Neural cell (in vitro differentiated cells): ENCODE measurements at regions not wholly inside any gene's neighbourhood (a gene's known extent, or its start where the extent isn't known, plus 50 kb on each side); places are given as distances from the start of the nearest gene placed in this dataset.

Experiments used
- H2AFZ ChIP-seq: fragments of 200-600, 300-800 bp; sonication (generic), shearing (Covaris generic); 2 replicates; pipeline ENCODE4 v1.6.0; 2014; ENCODE audit warnings: low read depth, mild to moderate bottlenecking, antibody characterized with exemption, low read length, moderate library complexity
- H3F3A ChIP-seq: fragments of 200-600 bp; shearing (Covaris generic); 2 replicates; pipeline ENCODE4 v1.6.1; 2016; ENCODE audit warnings: mild to moderate bottlenecking, moderate library complexity, mixed read lengths, antibody characterized with exemption, low read length; ENCODE audit not compliant: insufficient read depth, poor library complexity, severe bottlenecking
- H3K27ac ChIP-seq: fragments of 200-600, 300-800 bp; sonication (generic), shearing (Covaris generic); 2 replicates; pipeline ENCODE4 v1.5.1; 2014; ENCODE audit warnings: mild to moderate bottlenecking, low read length, moderate library complexity
- H3K27me3 ChIP-seq: fragments of 300-800, 200-600 bp; sonication (generic), shearing (Covaris generic); 2 replicates; pipeline ENCODE4 v1.6.0; 2014; ENCODE audit warnings: mild to moderate bottlenecking, low read depth, low read length, moderate library complexity; ENCODE audit not compliant: insufficient read depth
- H3K36me3 ChIP-seq: fragments of 300-800, 200-600 bp; sonication (generic), shearing (Covaris generic); 2 replicates; pipeline ENCODE4 v1.5.1; 2014; ENCODE audit warnings: mild to moderate bottlenecking, antibody characterized with exemption, low read length, moderate library complexity; ENCODE audit not compliant: insufficient read depth
- H3K4me2 ChIP-seq: fragments of 300-800, 200-600 bp; sonication (generic), shearing (Covaris generic); 2 replicates; pipeline ENCODE4 v1.6.0; 2014; ENCODE audit warnings: mild to moderate bottlenecking, low read length
- H3K4me3 ChIP-seq: fragments of 300-800, 200-600 bp; sonication (generic), shearing (Covaris generic); 2 replicates; pipeline ENCODE4 v1.5.1; 2014; ENCODE audit warnings: mild to moderate bottlenecking, low read length, moderate library complexity
- H3K79me2 ChIP-seq: fragments of 200-600 bp; shearing (Covaris generic); replicated peaks from 2 replicates; pipeline ENCODE4 v1.6.0; 2014; ENCODE audit warnings: mild to moderate bottlenecking, low read length, moderate library complexity; ENCODE audit not compliant: insufficient read depth
- H3K9ac ChIP-seq: fragments of 300-800, 200-600 bp; sonication (generic), shearing (Covaris generic); 2 replicates; pipeline ENCODE4 v1.6.1; 2016; ENCODE audit warnings: mild to moderate bottlenecking, low read length, mixed read lengths
- H3K9me2 ChIP-seq: fragments of 200-600 bp; shearing (Covaris generic); 2 replicates; pipeline ENCODE4 v1.6.1; 2016; ENCODE audit warnings: mild to moderate bottlenecking, low read length, mixed read lengths; ENCODE audit not compliant: insufficient read depth
- H3K9me3 ChIP-seq: fragments of 200-600, 300-800 bp; sonication (generic), shearing (Covaris generic); 2 replicates; pipeline ENCODE4 v1.6.1; 2016; ENCODE audit warnings: mild to moderate bottlenecking, mixed run types, low read length, moderate library complexity, mixed read lengths
- H4K20me1 ChIP-seq: fragments of 200-600 bp; shearing (Covaris generic); 2 replicates; pipeline ENCODE4 v1.6.1; 2016; ENCODE audit warnings: mild to moderate bottlenecking, mixed run types; ENCODE audit not compliant: insufficient read depth
- EP300 ChIP-seq: fragments of 450-650 bp; conservative IDR thresholded peaks from 2 replicates; pipeline ENCODE4 v1.6.1; 2014; ENCODE audit warnings: antibody characterized with exemption, mild to moderate bottlenecking, moderate library complexity; ENCODE audit not compliant: poor library complexity, severe bottlenecking
- EZH2 ChIP-seq: fragments of 200-600, 300-800 bp; shearing (Covaris generic), sonication (generic); IDR thresholded peaks from 2 replicates; pipeline ENCODE4 v1.6.1; 2014; ENCODE audit warnings: antibody characterized with exemption, low read length, borderline replicate concordance, mild to moderate bottlenecking; ENCODE audit not compliant: insufficient read depth, poor library complexity, severe bottlenecking
- MXI1 ChIP-seq: fragments of 450-650 bp; conservative IDR thresholded peaks from 2 replicates; pipeline ENCODE4 v1.6.1; 2014; ENCODE audit warnings: antibody characterized with exemption, mild to moderate bottlenecking; ENCODE audit not compliant: poor library complexity, severe bottlenecking
- POLR2AphosphoS5 ChIP-seq: IDR thresholded peaks from 2 replicates; pipeline ENCODE4 v1.6.1; 2012
- RAD21 ChIP-seq: fragments of 450-650 bp; conservative IDR thresholded peaks from 2 replicates; pipeline ENCODE4 v1.6.1; 2014; ENCODE audit warnings: antibody characterized with exemption, mild to moderate bottlenecking, moderate library complexity
- REST ChIP-seq: IDR thresholded peaks from 2 replicates; pipeline ENCODE4 v1.6.1; 2012; ENCODE audit warnings: borderline replicate concordance
- SMC3 ChIP-seq: fragments of 450-650 bp; conservative IDR thresholded peaks from 2 replicates; pipeline ENCODE4 v1.6.1; 2014; ENCODE audit warnings: antibody characterized with exemption, mild to moderate bottlenecking, moderate library complexity; ENCODE audit not compliant: poor library complexity
- TAF1 ChIP-seq: IDR thresholded peaks from 2 replicates; pipeline ENCODE4 v1.6.1; 2012; ENCODE audit warnings: low read depth
- TF ChIP-seq, protein P1 (sequence below): fragments of 450-650 bp; IDR thresholded peaks from 2 replicates; pipeline ENCODE4 v1.5.1; 2014; ENCODE audit warnings: antibody characterized with exemption, mild to moderate bottlenecking, moderate library complexity; ENCODE audit not compliant: poor library complexity, severe bottlenecking

GRCh38 chrX:8105531-8105930, 65.5 kb downstream of the VCX2 start:
- Histone ChIP-seq H3K79me2 (no peaks in the 10 kb centered on the region), H3K27ac (no peak overlapping the region), H3K9me2 (no peaks in the 10 kb centered on the region)

GRCh38 chrX:8103655-8104054, 67.4 kb downstream of the VCX2 start:
- no peaks in the 10 kb centered on the region for H3K27me3 ChIP-seq
- H2AFZ ChIP-seq: no peak overlapping the region
- no peak overlapping the region for H3K9ac ChIP-seq
- no peak for TF ChIP-seq SMC3
- TF ChIP-seq RAD21: no peak
- no peak for TF ChIP-seq EP300
- TF ChIP-seq REST: no peak
- no peak for TF ChIP-seq MXI1
- TF ChIP-seq POLR2AphosphoS5: no peak
- TF ChIP-seq, protein P1, sequence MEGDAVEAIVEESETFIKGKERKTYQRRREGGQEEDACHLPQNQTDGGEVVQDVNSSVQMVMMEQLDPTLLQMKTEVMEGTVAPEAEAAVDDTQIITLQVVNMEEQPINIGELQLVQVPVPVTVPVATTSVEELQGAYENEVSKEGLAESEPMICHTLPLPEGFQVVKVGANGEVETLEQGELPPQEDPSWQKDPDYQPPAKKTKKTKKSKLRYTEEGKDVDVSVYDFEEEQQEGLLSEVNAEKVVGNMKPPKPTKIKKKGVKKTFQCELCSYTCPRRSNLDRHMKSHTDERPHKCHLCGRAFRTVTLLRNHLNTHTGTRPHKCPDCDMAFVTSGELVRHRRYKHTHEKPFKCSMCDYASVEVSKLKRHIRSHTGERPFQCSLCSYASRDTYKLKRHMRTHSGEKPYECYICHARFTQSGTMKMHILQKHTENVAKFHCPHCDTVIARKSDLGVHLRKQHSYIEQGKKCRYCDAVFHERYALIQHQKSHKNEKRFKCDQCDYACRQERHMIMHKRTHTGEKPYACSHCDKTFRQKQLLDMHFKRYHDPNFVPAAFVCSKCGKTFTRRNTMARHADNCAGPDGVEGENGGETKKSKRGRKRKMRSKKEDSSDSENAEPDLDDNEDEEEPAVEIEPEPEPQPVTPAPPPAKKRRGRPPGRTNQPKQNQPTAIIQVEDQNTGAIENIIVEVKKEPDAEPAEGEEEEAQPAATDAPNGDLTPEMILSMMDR: no peak
- no peak for TF ChIP-seq EZH2
- no peak for TF ChIP-seq TAF1
- no peak overlapping the region for H3K4me2 ChIP-seq
- no peaks in the 10 kb centered on the region for H3F3A ChIP-seq
- no peaks in the 10 kb centered on the region for H3K36me3 ChIP-seq
- no peaks in the 10 kb centered on the region for H3K9me2 ChIP-seq
- H3K27ac ChIP-seq: no peak overlapping the region
- H4K20me1 ChIP-seq: no peaks in the 10 kb centered on the region
- H3K4me3 ChIP-seq: no peak overlapping the region
- H3K79me2 ChIP-seq: no peaks in the 10 kb centered on the region
- no peaks in the 10 kb centered on the region for H3K9me3 ChIP-seq

More at GRCh38 chrX:8105531-8105930, 65.5 kb downstream of the VCX2 start:
- Histone ChIP-seq H3F3A (no peaks in the 10 kb centered on the region), H3K27me3 (no peaks in the 10 kb centered on the region), H3K4me3 (no peak overlapping the region), H2AFZ (no peak overlapping the region), H4K20me1 (no peaks in the 10 kb centered on the region), H3K9me3 (no peaks in the 10 kb centered on the region), H3K4me2 (no peak overlapping the region), H3K9ac (no peak overlapping the region), H3K36me3 (no peaks in the 10 kb centered on the region)
- TF ChIP-seq TAF1 (no peak), EP300 (no peak), POLR2AphosphoS5 (no peak), MXI1 (no peak)

GRCh38 chrX:8091510-8091909, 79.6 kb downstream of the VCX2 start:
- Histone ChIP-seq H3F3A (no peaks in the 10 kb centered on the region), H3K9ac (no peak overlapping the region), H3K9me3 (no peaks in the 10 kb centered on the region), H3K79me2 (no peaks in the 10 kb centered on the region), H3K4me2 (no peak overlapping the region), H2AFZ (no peak overlapping the region), H4K20me1 (no peaks in the 10 kb centered on the region), H3K4me3 (no peak overlapping the region), H3K27me3 (no peaks in the 10 kb centered on the region), H3K36me3 (no peaks in the 10 kb centered on the region), H3K9me2 (no peaks in the 10 kb centered on the region), H3K27ac (no peak overlapping the region)
- TF ChIP-seq POLR2AphosphoS5 (no peak), TAF1 (no peak), MXI1 (no peak), SMC3 (no peak), REST (no peak), EZH2 (no peak), RAD21 (no peak), EP300 (no peak)
- TF ChIP-seq, protein P1: no peak
